ENCODE measurements at regions not wholly inside any gene's neighbourhood (a gene's known extent, or its start where the extent isn't known, plus 50 kb on each side); places are given as distances from the start of the nearest gene placed in this dataset.

DNA sequence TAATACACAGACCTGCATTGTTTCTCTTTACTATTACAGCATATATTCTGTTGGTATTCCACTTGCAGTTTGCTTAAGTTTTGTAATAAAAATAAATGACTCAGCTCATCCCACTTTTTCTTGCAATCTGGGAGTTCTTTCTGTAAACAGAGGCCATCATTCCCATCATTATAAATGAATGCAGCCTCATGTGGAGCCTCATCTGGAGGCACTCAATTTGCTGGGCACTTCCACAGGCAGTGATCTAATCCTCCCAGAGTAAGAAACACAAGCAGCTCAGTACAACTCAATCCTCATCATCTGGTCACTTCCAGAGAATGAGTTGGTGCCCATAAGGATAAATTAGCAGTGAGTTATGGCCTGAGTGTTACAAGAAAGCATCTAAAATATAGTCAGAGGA lies 2801.9 kb downstream of the PCDH9 start:
- Histone ChIP-seq H3K27me3 (ENCODE audit: insufficient read depth) (no peaks in the 10 kb centered on the region), H3K4me3 (no peak overlapping the region), H3K4me1 (ENCODE audit: insufficient read depth) (no peaks in the 10 kb centered on the region), H3K27ac (ENCODE audit: low read depth) (no peak overlapping the region), H3K9me2 (ENCODE audit: insufficient read depth) (no peaks in the 10 kb centered on the region), H4K20me1 (replicated peaks; ENCODE audit: insufficient read depth) (no peaks in the 10 kb centered on the region), H3K4me2 (no peak overlapping the region), H2AFZ (0 out of 2 replicates have a peak overlapping the region, but pooled peaks have one; percentile 70), H3K36me3 (ENCODE audit: insufficient read depth) (no peaks in the 10 kb centered on the region), H3K79me2 (replicated peaks; ENCODE audit: insufficient read depth) (no peaks in the 10 kb centered on the region), H3F3A (replicated peaks; ENCODE audit: low read depth) (no peaks in the 10 kb centered on the region)
- TF ChIP-seq JUNB (IDR thresholded peaks at IDR 0.05; ENCODE audit: unreplicated experiment), result no peak
- TF ChIP-seq, protein P1, sequence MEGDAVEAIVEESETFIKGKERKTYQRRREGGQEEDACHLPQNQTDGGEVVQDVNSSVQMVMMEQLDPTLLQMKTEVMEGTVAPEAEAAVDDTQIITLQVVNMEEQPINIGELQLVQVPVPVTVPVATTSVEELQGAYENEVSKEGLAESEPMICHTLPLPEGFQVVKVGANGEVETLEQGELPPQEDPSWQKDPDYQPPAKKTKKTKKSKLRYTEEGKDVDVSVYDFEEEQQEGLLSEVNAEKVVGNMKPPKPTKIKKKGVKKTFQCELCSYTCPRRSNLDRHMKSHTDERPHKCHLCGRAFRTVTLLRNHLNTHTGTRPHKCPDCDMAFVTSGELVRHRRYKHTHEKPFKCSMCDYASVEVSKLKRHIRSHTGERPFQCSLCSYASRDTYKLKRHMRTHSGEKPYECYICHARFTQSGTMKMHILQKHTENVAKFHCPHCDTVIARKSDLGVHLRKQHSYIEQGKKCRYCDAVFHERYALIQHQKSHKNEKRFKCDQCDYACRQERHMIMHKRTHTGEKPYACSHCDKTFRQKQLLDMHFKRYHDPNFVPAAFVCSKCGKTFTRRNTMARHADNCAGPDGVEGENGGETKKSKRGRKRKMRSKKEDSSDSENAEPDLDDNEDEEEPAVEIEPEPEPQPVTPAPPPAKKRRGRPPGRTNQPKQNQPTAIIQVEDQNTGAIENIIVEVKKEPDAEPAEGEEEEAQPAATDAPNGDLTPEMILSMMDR (conservative IDR thresholded peaks at IDR 0.05; ENCODE audit: low read depth in 2 of 2), result no peak
- TF ChIP-seq POLR2AphosphoS5 (IDR thresholded peaks at IDR 0.05; ENCODE audit: low read depth), result no peak
- no peak for TF ChIP-seq EZH2phosphoT487 (IDR thresholded peaks at IDR 0.05; ENCODE audit: unreplicated experiment)
- TF ChIP-seq CREB1 (CRISPR knock-in tag; IDR thresholded peaks at IDR 0.05; ENCODE audit: low read depth), result no peak
- TF ChIP-seq, protein P2, sequence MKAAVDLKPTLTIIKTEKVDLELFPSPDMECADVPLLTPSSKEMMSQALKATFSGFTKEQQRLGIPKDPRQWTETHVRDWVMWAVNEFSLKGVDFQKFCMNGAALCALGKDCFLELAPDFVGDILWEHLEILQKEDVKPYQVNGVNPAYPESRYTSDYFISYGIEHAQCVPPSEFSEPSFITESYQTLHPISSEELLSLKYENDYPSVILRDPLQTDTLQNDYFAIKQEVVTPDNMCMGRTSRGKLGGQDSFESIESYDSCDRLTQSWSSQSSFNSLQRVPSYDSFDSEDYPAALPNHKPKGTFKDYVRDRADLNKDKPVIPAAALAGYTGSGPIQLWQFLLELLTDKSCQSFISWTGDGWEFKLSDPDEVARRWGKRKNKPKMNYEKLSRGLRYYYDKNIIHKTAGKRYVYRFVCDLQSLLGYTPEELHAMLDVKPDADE (IDR thresholded peaks at IDR 0.05), result no peak
- TF ChIP-seq ZNF331 (CRISPR knock-in tag; IDR thresholded peaks at IDR 0.05; ENCODE audit: low read depth), result no peak
- no peak for TF ChIP-seq EZH2 (IDR thresholded peaks at IDR 0.05; ENCODE audit: low read depth, unreplicated experiment)
- no peak for TF ChIP-seq ZNF114 (CRISPR knock-in tag; IDR thresholded peaks at IDR 0.05)
- TF ChIP-seq ZNF462 (CRISPR knock-in tag; IDR thresholded peaks at IDR 0.05), result no peak
- no peak for TF ChIP-seq REST (IDR thresholded peaks at IDR 0.05; ENCODE audit: unreplicated experiment)
- TF ChIP-seq STAT1 (IDR thresholded peaks at IDR 0.05; ENCODE audit: unreplicated experiment), result no peak
- Mint-ChIP-seq H3K4me1 (no peaks in the 10 kb centered on the region), H3K36me3 (ENCODE audit: low read depth) (no peaks in the 10 kb centered on the region), H3K4me3 (no peak overlapping the region), H3K27me3 (ENCODE audit: insufficient read depth, low read depth, poor library complexity) (no peaks in the 10 kb centered on the region), H3K9me3 (no peaks in the 10 kb centered on the region), H3K27ac (no peak overlapping the region; the same call in 1 of the 2 replicates)
- DNase-seq (ENCODE audit: low spot score), result no peak
- ATAC-seq, result no peak

All from GM23338 (cell line).